AML-193 (cell line): ENCODE measurements at regions not wholly inside any gene's neighbourhood (a gene's known extent, or its start where the extent isn't known, plus 50 kb on each side); places are given as distances from the start of the nearest gene placed in this dataset.

Source experiments
- DNase-seq, 2 experiments: peaks; one replicate each; lab custom pipeline; 2025; lab: John Stamatoyannopoulos, UW

GRCh38 chr5:143464723-143465490, 61.4 kb upstream of the NR3C1 start:
- DNase-seq: no peak

DNA sequence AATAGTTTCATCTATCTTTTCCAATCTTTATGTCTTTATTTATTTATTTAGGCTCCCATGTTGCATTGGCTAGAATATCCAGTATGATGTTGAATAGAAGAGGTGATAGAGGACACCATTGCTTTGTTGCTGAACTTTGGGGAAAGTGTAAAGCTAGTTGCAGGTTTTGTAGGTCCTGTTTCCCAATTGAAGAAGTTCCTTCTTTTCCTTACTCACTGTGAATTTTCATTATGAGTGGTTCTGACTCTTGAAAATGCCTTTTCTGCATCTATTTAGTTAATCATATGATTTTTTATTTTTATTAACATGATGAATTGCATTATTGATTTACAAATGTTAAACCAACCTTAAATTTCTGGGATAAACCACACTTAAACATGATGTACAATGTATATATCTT, 58.9 kb upstream of the NR3C1 start:
- DNase-seq: no peak

DNA sequence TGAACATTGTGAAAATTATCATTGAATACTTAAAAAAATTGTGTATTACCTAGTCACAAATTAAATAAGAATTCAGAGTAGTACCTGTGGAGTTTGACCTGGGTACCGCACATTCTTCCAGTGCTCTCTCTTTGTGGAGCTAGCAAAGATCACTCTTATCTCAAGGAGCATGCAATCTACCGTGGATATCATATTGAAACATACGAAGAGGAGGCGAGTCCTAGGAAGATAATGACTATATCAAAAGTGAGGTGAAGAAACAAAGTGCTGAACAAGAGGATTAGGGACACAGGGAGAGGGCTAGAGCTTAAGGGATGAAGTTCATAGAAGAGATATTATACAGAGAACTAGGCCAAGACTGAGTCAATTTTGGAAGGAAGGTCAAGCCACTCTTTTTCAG, 55.9 kb upstream of the NR3C1 start:
- DNase-seq: no peak

- no peak for DNase-seq
Measured at GRCh38 chr5:143456952-143457547, 53.6 kb upstream of the NR3C1 start.

GRCh38 chr5:143454936-143455516, 51.5 kb upstream of the NR3C1 start:
- DNase-seq: no peak

GRCh38 chr5:143453720-143454119, 50.2 kb upstream of the NR3C1 start:
- DNase-seq: no peak
